ENCODE measurements at regions not wholly inside any gene's neighbourhood (a gene's known extent, or its start where the extent isn't known, plus 50 kb on each side); places are given as distances from the start of the nearest gene placed in this dataset.

DNA sequence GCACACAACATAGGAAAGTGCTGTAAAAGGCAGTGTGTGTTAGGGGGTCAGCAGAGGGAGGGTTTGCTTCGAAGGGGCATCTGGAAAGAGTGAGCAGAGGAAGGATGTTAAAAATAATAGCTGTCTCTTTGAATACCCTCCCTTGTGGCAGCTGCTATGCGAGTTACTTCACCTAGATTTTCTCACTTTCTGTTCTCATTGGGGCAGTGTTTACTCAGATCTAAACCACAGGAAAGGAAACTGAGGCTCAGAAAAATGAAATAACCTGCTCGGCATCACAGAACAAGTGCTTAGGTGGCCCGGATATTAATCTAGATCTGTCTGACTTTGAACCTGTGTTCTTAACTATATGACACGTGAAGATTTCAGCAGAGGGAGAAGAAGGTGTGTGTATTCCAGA is 125.3 kb downstream of the C11orf91 start:
- H3K4me1 Mint-ChIP-seq (ENCODE audit: low read depth), result no peaks in the 10 kb centered on the region
- H3K27ac Mint-ChIP-seq, result no peak overlapping the region
- no peak overlapping the region for H3K4me3 Mint-ChIP-seq
- ATAC-seq (no peak), DNase-seq (no peak)
- CTCF ChIA-PET, result no interaction called here
- TF ChIP-seq, protein P1, sequence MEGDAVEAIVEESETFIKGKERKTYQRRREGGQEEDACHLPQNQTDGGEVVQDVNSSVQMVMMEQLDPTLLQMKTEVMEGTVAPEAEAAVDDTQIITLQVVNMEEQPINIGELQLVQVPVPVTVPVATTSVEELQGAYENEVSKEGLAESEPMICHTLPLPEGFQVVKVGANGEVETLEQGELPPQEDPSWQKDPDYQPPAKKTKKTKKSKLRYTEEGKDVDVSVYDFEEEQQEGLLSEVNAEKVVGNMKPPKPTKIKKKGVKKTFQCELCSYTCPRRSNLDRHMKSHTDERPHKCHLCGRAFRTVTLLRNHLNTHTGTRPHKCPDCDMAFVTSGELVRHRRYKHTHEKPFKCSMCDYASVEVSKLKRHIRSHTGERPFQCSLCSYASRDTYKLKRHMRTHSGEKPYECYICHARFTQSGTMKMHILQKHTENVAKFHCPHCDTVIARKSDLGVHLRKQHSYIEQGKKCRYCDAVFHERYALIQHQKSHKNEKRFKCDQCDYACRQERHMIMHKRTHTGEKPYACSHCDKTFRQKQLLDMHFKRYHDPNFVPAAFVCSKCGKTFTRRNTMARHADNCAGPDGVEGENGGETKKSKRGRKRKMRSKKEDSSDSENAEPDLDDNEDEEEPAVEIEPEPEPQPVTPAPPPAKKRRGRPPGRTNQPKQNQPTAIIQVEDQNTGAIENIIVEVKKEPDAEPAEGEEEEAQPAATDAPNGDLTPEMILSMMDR (IDR thresholded peaks at IDR 0.05), result no peak
- no peaks in the 10 kb centered on the region for H3K9me3 Mint-ChIP-seq
- peaks cover 6% of the 10 kb centered on the region for H3K27me3 Mint-ChIP-seq
- no peaks in the 10 kb centered on the region for H3K36me3 Mint-ChIP-seq (ENCODE audit: low read depth)
- intact Hi-C loops (cut with micrococcal nuclease), result no loop called here
- POLR2A ChIA-PET, result no interaction called here

DNA sequence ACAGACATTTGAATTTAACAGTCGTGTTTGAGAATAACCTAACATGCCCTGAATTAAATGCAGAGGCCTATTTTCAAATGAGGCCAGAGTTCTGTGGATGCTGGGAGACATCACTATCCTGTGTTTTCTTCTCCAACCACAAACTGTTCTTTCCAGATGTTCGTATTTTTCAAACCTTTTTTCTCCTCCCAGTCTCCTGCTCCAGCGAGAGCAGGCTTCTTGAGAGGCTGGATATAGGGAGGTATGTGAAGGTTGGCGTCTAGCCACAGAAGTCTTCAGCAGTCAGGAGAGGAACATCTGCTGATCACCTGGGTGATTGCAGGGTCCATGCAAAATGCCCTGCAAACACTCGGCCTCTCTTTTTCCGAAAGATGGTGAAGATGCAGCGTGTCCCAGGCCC is 126.3 kb downstream of the C11orf91 start:
- no peak overlapping the region for H3K27ac Mint-ChIP-seq
- DNase-seq (no peak), ATAC-seq (no peak)
- TF ChIP-seq, protein P1 (IDR thresholded peaks at IDR 0.05), result no peak
- intact Hi-C loops (cut with micrococcal nuclease), result no loop called here
- H3K4me1 Mint-ChIP-seq (ENCODE audit: low read depth), result no peaks in the 10 kb centered on the region
- H3K9me3 Mint-ChIP-seq, result no peaks in the 10 kb centered on the region
- H3K36me3 Mint-ChIP-seq (ENCODE audit: low read depth), result no peaks in the 10 kb centered on the region
- H3K4me3 Mint-ChIP-seq, result no peak overlapping the region
- ChIA-PET POLR2A (no interaction called here), CTCF (no interaction called here)
- H3K27me3 Mint-ChIP-seq, result peaks cover 3% of the 10 kb centered on the region

DNA sequence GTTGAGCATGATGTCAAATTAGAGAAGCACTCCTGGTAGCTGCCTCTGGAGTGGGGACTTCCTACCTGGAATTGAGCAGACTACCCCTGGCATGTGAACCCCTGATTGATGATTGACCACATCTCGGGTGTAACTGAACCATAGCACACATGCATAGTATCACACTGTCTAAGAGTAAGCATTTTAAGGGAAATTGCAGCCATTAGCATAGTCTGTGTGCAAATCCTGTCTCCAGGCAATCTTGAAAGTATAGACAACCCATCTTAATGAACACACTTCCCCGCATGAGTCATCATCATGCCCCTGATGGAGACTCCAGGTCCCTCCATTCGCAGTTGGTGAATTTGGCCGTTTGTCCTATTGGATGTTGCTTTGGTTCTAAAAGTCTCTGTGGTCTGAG is 131.3 kb downstream of the C11orf91 start:
- Mint-ChIP-seq H3K27ac (no peak overlapping the region), H3K4me1 (ENCODE audit: low read depth) (no peaks in the 10 kb centered on the region), H3K9me3 (no peaks in the 10 kb centered on the region), H3K4me3 (no peak overlapping the region), H3K36me3 (ENCODE audit: low read depth) (no peaks in the 10 kb centered on the region), H3K27me3 (peaks cover 8% of the 10 kb centered on the region)
- DNase-seq, result no peak
- TF ChIP-seq, protein P1 (IDR thresholded peaks at IDR 0.05), result no peak
- ChIA-PET CTCF (no interaction called here), POLR2A (no interaction called here)
- ATAC-seq, result no peak
- intact Hi-C loops (cut with micrococcal nuclease), result no loop called here

DNA sequence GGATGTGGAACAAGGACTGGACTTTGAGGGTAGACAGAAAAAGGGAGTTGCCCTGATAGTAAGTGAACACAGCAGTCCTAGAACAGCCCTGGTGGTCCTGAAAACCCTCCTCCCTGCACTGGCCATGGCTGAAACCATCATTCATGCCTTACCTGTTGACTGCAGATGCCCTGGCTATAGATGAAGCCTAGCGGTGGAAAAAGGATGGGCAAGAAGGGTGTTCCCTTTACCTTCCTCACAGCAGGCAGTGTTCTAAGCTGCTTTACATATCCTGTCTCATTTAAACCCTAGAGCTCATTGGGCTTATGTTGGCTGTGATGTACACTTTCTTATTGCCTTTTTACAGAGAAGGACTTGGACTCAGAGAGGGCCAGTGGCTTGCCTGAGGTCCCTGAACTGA is 133.6 kb downstream of the C11orf91 start:
- Mint-ChIP-seq H3K27me3 (peaks cover 8% of the 10 kb centered on the region), H3K9me3 (no peaks in the 10 kb centered on the region), H3K36me3 (ENCODE audit: low read depth) (no peaks in the 10 kb centered on the region), H3K4me1 (ENCODE audit: low read depth) (no peaks in the 10 kb centered on the region), H3K27ac (no peak overlapping the region), H3K4me3 (no peak overlapping the region)
- CTCF ChIA-PET, result interaction anchor here (0.9 kb wide), 1 partner anchor 175 kb away, joined by 3 read pairs; no protein-coding TSS in a partner anchor
- intact Hi-C loops (cut with micrococcal nuclease), result no loop called here
- POLR2A ChIA-PET, result no interaction called here
- TF ChIP-seq, protein P1 (IDR thresholded peaks at IDR 0.05), result no peak
- no peak for DNase-seq
- ATAC-seq, result no peak

DNA sequence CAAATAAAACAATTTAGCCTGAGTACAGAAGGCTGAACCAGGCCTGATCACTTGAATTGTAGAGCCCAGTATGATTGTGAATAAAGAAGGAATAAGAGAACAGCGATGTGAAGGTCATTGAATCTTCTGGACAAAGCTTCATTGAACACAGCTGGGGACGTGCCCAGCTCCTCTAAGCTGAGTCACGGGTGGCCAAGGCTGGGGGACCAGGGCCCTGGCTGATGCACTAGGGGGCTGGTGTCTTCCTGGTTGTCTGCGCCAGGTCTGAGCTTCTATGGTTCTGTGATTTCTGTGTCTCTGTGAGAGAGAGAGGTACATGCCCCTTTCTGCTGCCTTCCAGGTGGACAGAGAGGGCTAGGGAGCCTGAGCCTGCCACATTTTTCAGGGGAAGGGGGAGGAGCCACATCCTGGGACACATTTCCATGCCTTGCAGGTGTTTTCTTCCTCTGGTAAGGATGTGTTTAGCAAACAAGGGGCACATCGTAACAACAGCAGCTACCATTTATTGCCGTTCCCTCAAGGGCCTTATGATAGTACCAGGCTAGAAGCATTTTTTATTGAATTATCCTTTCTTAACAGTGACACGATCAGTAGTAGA is 135.7 kb downstream of the C11orf91 start:
- CTCF ChIA-PET, result interaction anchor here (1.0 kb wide), 1 partner anchor 10 kb away, joined by 3 read pairs; no protein-coding TSS in a partner anchor
- no peaks in the 10 kb centered on the region for H3K4me1 Mint-ChIP-seq (ENCODE audit: low read depth)

More for the DNA sequence above, 135.7 kb downstream of the C11orf91 start:
- POLR2A ChIA-PET, result no interaction called here
- peaks cover 8% of the 10 kb centered on the region for H3K27me3 Mint-ChIP-seq
- H3K36me3 Mint-ChIP-seq (ENCODE audit: low read depth), result no peaks in the 10 kb centered on the region
- H3K9me3 Mint-ChIP-seq, result no peaks in the 10 kb centered on the region
- TF ChIP-seq, protein P1 (IDR thresholded peaks at IDR 0.05), result no peak
- ATAC-seq (no peak), DNase-seq (no peak)
- no peak overlapping the region for H3K4me3 Mint-ChIP-seq
- H3K27ac Mint-ChIP-seq, result no peak overlapping the region
- intact Hi-C loops (cut with micrococcal nuclease), result no loop called here
